AG04449 (cell line): ENCODE measurements at regions not wholly inside any gene's neighbourhood (a gene's known extent, or its start where the extent isn't known, plus 50 kb on each side); places are given as distances from the start of the nearest gene placed in this dataset.

Experiments used
- CTCF ChIA-PET: fragments of 350-600 bp; formaldehyde crosslinking; extraction: SDS; loops from one replicate; lab custom pipeline; 2021; ENCODE audit warnings: antibody characterized with exemption; lab: Yijun Ruan, JAX
- POLR2A ChIA-PET: fragments of 400-600, 350-600 bp; formaldehyde crosslinking; extraction: SDS; loops from one replicate; lab custom pipeline; 2020; ENCODE audit warnings: antibody characterized with exemption, inconsistent platforms; lab: Yijun Ruan, JAX
- DNase-seq: peaks from one replicate; pipeline ENCODE4 v3.0.0-alpha.2; 2010; ENCODE audit warnings: low read depth, low spot score
- H3K4me3 ChIP-seq: 2 replicates; pipeline ENCODE4 v1.5.1; 2011; ENCODE audit warnings: low read depth, mild to moderate bottlenecking, control low read depth, low read length
- CTCF ChIP-seq: IDR thresholded peaks from one replicate; pipeline ENCODE4 v1.5.1; 2011; ENCODE audit warnings: mild to moderate bottlenecking, moderate library complexity, low read length, control low read depth, inconsistent platforms; ENCODE audit not compliant: insufficient read depth; ENCODE audit errors: missing control alignments

- TF ChIP-seq CTCF: no peak
- DNase-seq: no peak
- POLR2A ChIA-PET: no interaction called here
- CTCF ChIA-PET: interaction anchor here (1.9 kb wide), 1 partner anchor 138 kb away, joined by 8 read pairs; no protein-coding TSS in a partner anchor
- no peak overlapping the region for H3K4me3 ChIP-seq
These were observed 107.6 kb upstream of the C1QTNF7 start for GRCh38 chr4:15320121-15320678.

GRCh38 chr4:15322006-15322405, 105.8 kb upstream of the C1QTNF7 start:
- POLR2A ChIA-PET: no interaction called here
- CTCF ChIA-PET: interaction anchor here (1.6 kb wide), 1 partner anchor 44 kb away, joined by 4 read pairs; no protein-coding TSS in a partner anchor

GRCh38 chr4:15325987-15326386, 101.8 kb upstream of the C1QTNF7 start:
- ChIA-PET POLR2A (no interaction called here), CTCF (interaction anchor here (1.6 to 2.5 kb wide), 3 partner anchors 11 to 132 kb away, joined by 6 to 9 read pairs (median 8); no protein-coding TSS in a partner anchor)
- TF ChIP-seq CTCF: no peak
- H3K4me3 ChIP-seq: no peak overlapping the region
- no peak for DNase-seq

More at GRCh38 chr4:15322006-15322405, 105.8 kb upstream of the C1QTNF7 start:
- no peak for DNase-seq
- no peak overlapping the region for H3K4me3 ChIP-seq
- TF ChIP-seq CTCF: no peak

- DNase-seq: peak; percentile 76
- POLR2A ChIA-PET: interaction anchor here (0.7 kb wide), 1 partner anchor 13 kb away, joined by 3 read pairs; no protein-coding TSS in a partner anchor
- CTCF ChIA-PET: interaction anchor here (0.6 to 2.5 kb wide), 4 partner anchors 12 to 126 kb away, joined by 3 to 8 read pairs (median 5); no protein-coding TSS in a partner anchor
- H3K4me3 ChIP-seq: no peak overlapping the region; the same call in 1 of the 2 replicates
- TF ChIP-seq CTCF: no peak
These were observed 100.2 kb upstream of the C1QTNF7 start for GRCh38 chr4:15327311-15328298.

GRCh38 chr4:15331930-15332329, 95.9 kb upstream of the C1QTNF7 start:
- CTCF ChIA-PET: no interaction called here

More at GRCh38 chr4:15331930-15332329, 95.9 kb upstream of the C1QTNF7 start:
- TF ChIP-seq CTCF: no peak
- no peak for DNase-seq
- H3K4me3 ChIP-seq: no peak overlapping the region
- POLR2A ChIA-PET: no interaction called here
